ENCODE measurements at regions not wholly inside any gene's neighbourhood (a gene's known extent, or its start where the extent isn't known, plus 50 kb on each side); places are given as distances from the start of the nearest gene placed in this dataset.

DNA sequence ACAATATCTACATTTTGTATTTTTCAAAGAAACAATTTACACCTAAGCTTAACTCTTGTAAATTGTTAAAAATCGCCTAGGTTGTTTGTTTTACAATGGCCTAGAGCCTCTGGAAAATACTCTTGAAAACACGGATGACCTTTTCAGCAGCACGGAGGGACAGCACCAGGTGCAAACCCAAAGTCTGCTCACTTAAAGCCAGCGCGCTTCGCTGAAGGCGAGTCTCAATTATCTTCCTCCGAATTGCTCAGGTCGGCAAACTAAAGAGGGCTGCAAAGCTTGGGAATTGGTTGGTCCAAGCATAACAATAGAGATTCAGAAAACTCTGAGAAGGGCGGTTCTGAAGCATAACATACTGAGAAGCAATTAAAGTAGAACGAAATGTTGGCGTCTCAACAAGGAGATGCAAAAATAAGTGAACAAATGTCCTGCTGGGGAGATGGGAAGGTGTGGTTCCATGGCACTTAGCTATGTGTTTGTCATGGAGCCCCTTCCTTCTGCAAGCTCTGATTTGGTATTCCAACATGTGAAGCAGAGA is 139.9 kb upstream of the PITRM1 start:
- DNase-seq (ENCODE audit: low read depth): no peak

DNA sequence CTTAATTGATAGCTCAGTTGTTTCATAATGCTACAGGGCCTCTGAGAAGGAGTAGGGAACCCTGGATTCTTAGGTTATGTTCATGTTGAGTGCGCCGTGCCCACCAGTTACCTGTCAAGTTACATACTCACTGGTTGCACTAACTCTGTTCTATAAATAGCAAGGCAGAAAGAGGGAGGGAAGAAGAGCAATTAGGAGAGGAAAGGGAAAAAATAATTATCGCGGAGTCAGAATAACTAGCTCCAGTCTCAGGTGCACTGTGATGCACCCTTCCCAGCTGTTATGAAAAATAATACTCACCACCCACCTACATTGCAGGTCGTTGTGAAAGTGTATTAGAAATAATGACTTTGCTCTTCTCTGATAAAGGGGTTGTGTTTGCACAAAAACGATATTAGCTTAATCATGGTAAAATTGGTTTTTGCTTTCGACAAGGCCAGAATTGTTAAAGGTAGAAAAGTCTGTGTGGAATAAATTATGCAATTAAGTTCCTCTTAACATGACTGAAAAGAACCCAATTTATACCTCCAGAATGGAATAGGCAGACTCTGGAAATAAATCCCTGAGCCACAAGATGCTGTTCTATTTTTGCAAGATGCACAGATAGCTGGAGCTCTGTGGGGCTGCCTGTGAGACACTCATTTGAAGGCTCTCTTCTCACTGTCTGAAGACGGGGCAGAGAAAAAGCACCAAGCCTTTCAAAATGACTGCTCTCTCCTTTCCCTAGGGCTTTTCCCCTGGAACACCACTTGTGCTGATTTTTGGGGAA is 137.6 kb upstream of the PITRM1 start:
- no peak for DNase-seq (ENCODE audit: low read depth)

GRCh38 chr10:3306050-3306449 is 133.5 kb upstream of the PITRM1 start:
- no peak for DNase-seq (ENCODE audit: low read depth)

- DNase-seq (ENCODE audit: low read depth): no peak
These were observed 123.1 kb upstream of the PITRM1 start for GRCh38 chr10:3295582-3296151.

GRCh38 chr10:3294919-3295581 is 122.5 kb upstream of the PITRM1 start:
- no peak for DNase-seq (ENCODE audit: low read depth)

DNA sequence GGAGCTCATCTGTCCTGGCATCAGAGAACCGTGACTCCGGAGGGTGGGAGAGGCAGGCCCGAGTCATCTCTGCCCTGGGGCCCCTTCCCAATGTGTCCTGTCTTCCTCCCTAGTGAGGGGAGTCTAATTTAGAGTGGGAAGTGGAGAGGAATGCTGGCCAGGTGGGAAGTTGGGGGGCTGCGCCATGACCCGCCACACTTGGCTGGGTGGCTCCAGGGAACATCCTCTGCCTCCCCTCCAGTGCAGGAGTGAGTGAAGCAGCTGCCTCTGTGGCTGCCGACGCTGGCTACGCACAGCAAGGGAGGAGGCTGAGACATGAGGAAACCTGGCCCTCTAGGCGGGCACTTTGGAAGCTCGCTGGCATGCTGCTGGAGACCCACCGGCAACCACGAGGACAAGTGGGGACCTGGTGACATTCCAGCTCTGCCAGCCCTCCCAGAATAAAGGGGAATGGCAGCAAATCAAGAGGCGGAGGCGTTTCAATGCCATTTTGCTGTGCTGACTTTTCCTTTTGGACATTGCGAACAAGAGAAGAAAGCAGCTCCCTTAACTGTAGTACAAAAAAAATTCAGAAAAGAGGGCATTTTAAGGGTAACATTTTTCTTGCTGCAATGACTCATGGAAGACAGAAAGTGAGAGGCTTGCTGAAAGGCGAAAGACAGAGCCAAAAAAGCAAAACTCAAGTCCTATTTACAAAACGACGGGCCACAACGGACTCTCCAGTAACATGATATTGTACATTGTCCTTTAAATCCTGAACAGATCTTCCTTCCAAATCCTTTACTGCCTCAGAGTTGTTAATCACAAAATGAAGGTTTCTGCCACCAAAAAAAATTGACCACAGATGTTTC is 121.2 kb upstream of the PITRM1 start:
- DNase-seq (ENCODE audit: low read depth): no peak

GRCh38 chr10:3292636-3293035 is 120.1 kb upstream of the PITRM1 start:
- no peak for DNase-seq (ENCODE audit: low read depth)

GRCh38 chr10:3290550-3290949 is 118.0 kb upstream of the PITRM1 start:
- DNase-seq (ENCODE audit: low read depth): no peak

- no peak for DNase-seq (ENCODE audit: low read depth)
These were observed 115.2 kb upstream of the PITRM1 start for GRCh38 chr10:3287572-3288445.

DNA sequence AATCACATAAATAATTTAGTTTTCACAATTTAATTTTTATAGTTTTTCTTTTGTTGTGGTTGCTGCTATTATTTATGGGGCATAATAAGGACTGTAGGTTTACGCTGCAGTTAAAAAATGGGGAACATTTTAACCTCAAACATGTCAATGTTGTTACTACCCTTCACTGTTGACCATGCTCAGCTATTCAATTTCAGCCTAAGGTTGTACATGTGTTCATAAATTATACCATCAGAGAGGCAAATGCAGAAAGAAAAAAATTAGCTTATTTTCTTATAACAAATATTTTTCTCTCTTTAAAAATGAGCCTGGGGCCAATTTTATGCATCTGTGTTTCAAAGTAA is 110.1 kb upstream of the PITRM1 start:
- no peak for DNase-seq (ENCODE audit: low read depth)

GRCh38 chr10:3281941-3282673 is 109.5 kb upstream of the PITRM1 start:
- DNase-seq (ENCODE audit: low read depth): no peak

DNA sequence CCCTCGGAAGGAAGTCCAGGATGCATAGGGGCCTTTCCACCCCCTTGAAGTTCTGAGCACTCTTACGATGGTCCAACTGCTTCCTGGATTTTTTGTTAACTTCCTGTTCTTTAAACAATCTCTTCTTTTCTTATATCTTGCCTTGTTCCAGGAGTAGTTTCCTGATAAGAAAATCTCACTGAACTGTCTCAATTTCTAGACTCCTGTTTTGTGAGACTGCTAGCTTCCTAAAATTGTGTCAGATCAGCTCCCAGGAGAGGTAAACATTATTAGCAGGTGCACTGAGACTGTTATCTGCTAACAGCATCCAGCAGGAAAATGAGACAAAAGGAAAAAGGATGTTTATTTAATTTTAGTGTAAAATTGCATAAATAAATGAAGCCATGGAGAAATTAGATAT is 106.2 kb upstream of the PITRM1 start:
- no peak for DNase-seq (ENCODE audit: low read depth)

GRCh38 chr10:3277566-3277965 is 105.0 kb upstream of the PITRM1 start:
- DNase-seq (ENCODE audit: low read depth): no peak

GRCh38 chr10:3274414-3274813 is 101.8 kb upstream of the PITRM1 start:
- DNase-seq (ENCODE audit: low read depth): no peak

DNA sequence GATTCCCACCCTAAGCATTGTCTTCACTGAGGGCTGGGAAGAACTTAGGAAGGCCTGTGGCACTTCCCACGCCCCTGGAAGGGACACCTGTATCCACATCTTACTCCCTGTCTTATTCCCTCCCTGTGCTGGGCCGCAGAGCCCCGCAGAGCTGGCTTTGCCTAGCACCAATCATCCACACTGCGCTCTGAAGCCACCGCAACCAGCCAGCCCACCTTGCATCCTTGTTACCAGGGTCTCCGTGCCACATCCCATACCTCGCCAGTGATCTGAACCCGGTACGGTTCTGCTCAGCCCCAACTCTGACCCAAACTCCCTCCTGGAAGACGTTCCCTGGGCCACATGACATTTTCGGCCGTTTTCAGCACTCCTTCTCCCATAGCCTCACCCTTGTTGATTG is 101.4 kb upstream of the PITRM1 start:
- no peak for DNase-seq (ENCODE audit: low read depth)

DNA sequence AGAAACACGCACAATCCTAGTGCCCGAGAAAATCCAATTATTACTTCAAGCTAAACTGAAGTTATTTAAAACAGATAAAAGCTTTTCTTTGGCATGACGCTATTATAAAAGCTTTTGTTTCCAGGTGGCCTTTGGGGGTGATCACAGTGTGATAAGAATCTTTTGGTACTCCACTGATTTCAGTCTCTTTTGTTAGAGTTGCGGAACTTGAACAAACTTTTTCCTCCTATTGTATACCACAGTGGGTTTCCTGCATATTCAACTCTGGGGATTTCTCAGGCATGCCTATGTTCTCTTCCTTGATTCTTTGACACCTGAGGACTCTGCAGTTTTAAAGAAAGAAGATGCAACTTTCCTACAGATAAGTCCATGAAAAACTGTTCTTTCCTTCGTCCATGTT is 99.7 kb upstream of the PITRM1 start:
- no peak for DNase-seq (ENCODE audit: low read depth)

DNA sequence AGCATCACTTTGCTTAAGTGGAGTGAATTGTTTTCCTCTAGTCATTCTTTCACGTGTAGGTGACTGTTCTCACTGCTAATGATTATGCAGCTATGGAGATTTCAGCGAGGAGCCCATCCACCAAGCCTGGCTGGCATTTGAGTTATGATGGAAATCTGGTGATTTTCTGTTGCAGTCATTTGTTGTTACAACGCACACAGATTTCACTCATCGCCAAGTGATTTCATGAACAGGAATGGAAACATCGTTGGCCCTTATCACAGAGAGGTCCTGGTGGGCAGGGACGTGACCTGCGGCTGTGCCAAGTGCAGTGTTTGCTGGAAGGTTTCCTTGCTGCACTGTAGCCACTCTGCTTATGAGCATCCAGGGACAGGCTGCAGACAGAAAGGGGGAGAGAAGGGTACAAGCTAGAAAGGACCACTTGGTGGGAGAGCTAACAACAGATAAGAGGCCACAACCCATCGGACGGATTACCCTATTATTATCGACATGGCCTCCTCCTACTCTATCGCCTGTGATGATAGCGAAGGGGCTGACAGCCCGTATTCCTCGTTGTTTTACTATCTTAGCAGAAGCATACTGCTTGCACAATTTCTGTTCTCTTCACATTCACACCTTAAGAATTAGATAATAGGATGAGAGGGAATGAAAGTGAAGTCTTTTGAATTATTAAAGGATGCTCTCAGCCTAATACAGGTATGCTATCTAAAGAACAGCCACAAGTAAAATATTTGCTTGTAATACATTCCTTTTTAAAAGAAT is 99.0 kb upstream of the PITRM1 start:
- no peak for DNase-seq (ENCODE audit: low read depth)

DNA sequence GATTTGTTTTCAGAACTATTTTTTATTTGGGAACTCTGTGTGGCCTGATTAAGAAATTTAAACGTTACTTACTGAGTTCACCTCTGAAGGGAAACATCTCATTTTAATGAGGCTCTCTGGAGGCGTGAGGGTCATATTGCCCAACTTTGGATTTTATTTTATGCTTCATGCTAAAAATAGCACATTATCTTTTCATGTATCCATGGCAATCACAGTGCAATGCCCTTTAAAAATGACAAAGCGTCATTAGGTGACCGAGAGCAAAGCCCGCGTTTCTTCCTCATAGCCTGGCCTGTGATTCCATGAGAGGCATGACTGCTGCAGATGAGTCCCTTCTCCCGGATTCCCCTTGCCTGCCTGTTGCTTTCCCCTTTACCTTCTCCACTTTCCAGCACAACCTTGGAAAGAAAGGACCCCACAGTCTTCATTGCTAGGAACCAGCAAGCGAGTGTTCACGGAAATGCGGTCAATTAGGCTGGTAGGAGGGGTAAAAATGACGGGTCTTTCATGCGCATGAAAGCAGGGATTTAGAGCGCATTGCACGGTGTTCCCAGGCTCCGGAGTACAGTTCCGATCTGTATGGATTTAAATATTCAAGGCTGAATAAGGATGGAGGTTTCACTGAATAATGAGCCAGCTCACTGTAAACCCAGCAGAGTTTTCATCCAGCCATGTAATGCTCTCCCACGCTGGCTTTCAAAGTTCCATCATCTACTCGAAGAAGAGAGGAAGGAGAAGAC is 98.2 kb upstream of the PITRM1 start:
- no peak for DNase-seq (ENCODE audit: low read depth)

DNA sequence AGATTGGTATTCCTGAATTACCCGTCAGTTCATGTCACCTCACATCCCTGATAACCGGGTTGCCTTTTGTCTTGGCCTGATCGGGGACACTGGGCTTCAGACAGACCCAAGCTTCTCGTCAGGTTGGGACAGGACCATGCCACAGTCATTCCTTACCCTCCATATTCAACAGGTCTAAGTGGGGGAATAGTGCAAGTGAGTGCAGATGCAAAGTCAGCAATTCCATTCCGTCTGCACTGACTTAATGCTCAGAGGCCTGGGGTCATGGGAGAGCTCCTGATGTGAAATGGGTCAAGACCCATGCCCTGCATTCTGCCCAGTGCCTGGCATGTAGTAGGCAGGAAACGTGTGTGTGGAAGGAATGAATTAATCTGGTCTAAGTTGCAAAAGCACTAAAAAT is 95.4 kb upstream of the PITRM1 start:
- DNase-seq (ENCODE audit: low read depth): no peak
